ENCODE measurements at regions not wholly inside any gene's neighbourhood (a gene's known extent, or its start where the extent isn't known, plus 50 kb on each side); places are given as distances from the start of the nearest gene placed in this dataset.
"Not testable (repeated sequence)": the region's sequence is repeated elsewhere in the genome, so short reads cannot be mapped to it uniquely, and the experiment has no call there.

GRCh38 chr1:199834711-199835110 lies 192.8 kb upstream of the NR5A2 start:
- no peak for DNase-seq (ENCODE audit: low spot score)
- no peaks in the 10 kb centered on the region for H3K4me1 ChIP-seq
- no peak for TF ChIP-seq CTCF (IDR thresholded peaks at IDR 0.05)
- H3K36me3 ChIP-seq: no peaks in the 10 kb centered on the region
- H3K9me3 ChIP-seq: peaks cover 0 to 15% of the 10 kb centered on the region in 2 donors
- no peak overlapping the region for H3K27ac ChIP-seq
- no peaks in the 10 kb centered on the region for H3K27me3 ChIP-seq
- no peak overlapping the region for H3K4me3 ChIP-seq

DNA sequence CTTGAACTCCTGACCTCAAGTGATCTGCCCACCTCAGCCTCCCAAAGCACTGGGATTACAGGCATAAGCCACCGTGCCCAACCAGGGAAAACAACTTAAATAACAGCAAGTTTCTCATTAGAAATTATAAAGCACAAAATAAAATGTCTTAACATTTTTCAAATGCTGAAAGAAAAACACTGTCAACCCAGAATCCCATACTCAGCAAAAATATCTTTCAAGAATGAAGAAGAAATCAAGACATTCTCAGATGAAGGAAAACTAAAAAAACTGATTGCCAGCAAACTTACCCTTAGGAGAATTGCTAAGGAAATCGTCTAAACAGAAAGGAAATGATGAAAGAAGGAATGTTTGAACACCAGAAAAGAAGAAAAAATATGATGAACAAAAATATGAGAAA lies 191.1 kb upstream of the NR5A2 start:
- H3K4me1 ChIP-seq: no peaks in the 10 kb centered on the region
- DNase-seq (ENCODE audit: low spot score): no peak
- H3K36me3 ChIP-seq: no peaks in the 10 kb centered on the region
- no peak for TF ChIP-seq CTCF (IDR thresholded peaks at IDR 0.05)
- H3K27me3 ChIP-seq: no peaks in the 10 kb centered on the region
- no peak overlapping the region for H3K4me3 ChIP-seq
- no peak overlapping the region for H3K27ac ChIP-seq
- peaks cover 0 to 15% of the 10 kb centered on the region in 2 donors for H3K9me3 ChIP-seq

- Histone ChIP-seq H3K9me3 (peaks cover 0 to 15% of the 10 kb centered on the region in 2 donors), H3K4me1 (no peaks in the 10 kb centered on the region), H3K27me3 (no peaks in the 10 kb centered on the region), H3K36me3 (no peaks in the 10 kb centered on the region), H3K27ac (no peak overlapping the region), H3K4me3 (no peak overlapping the region)
- no peak for DNase-seq (ENCODE audit: low spot score)
- no peak for TF ChIP-seq CTCF (IDR thresholded peaks at IDR 0.05)
Measured at GRCh38 chr1:199837321-199837720, 190.2 kb upstream of the NR5A2 start.

DNA sequence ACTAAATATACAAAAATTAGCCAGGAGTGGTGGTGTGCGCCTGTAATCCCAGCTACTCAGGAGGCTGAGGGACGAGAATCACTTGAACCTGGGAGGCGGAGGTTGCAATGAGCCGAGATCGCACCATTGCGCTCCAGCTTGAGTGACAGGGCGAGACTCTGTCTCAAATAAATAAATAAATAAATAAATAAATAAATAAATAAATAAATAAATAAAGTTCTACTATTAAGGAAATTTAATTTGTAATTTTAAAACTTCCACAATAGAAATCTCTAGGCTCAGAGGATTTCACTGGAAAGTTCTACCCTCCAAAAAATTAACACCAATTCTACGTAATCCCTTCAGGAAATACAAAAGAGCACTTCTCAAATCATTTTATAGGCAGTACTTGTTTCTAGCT lies 187.9 kb upstream of the NR5A2 start:
- H3K27ac ChIP-seq; DNase-seq (ENCODE audit: low spot score); H3K27me3 ChIP-seq; H3K36me3 ChIP-seq; H3K4me3 ChIP-seq; H3K4me1 ChIP-seq: not testable (repeated sequence)
- H3K9me3 ChIP-seq: peaks cover 0 to 15% of the 10 kb centered on the region in 2 donors

DNA sequence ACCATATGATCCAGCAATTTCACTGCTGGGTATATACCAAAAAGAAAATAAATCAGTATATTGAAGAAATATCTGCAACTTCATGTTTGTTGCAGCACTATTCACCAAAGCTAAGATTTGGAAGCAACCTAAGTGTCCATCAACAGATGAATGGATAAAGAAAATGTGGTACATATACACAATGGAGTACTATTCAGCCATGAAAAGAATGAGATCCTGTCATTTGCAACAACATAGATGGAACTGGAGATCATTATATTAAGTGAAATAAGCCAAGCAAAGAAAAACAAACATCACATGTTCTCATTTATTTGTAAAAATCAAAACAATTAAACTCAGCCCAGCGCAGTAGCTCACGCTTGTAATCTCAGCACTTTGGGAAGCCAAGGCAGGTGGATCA lies 184.4 kb upstream of the NR5A2 start:
- not testable (repeated sequence) for H3K9me3 ChIP-seq; H3K27me3 ChIP-seq; H3K4me1 ChIP-seq; H3K36me3 ChIP-seq; DNase-seq (ENCODE audit: low spot score); H3K4me3 ChIP-seq; H3K27ac ChIP-seq

DNA sequence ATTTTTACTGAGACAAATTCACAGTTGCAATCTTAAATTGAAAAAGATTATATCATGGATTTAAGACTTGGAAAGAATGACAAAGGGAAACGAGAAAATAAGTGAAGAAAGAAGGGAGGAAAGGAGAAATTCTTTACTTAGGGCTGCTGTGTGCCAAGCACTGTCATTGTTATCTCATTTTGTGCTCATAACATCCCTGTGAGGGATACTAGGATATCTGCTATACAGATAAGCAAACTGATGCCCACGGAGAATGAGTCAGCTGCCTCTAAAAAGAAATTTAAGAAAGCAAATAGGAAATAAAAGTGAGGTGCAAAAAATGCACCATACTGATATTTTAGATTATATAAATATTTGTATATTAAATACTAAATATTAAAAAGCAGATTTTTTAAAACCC lies 183.6 kb upstream of the NR5A2 start:
- no peak for DNase-seq (ENCODE audit: low spot score)
- Histone ChIP-seq H3K36me3 (no peaks in the 10 kb centered on the region), H3K27me3 (no peaks in the 10 kb centered on the region), H3K9me3 (no peaks in the 10 kb centered on the region), H3K4me3 (no peak overlapping the region), H3K4me1 (no peaks in the 10 kb centered on the region), H3K27ac (no peak overlapping the region)
- TF ChIP-seq CTCF (IDR thresholded peaks at IDR 0.05): no peak

DNA sequence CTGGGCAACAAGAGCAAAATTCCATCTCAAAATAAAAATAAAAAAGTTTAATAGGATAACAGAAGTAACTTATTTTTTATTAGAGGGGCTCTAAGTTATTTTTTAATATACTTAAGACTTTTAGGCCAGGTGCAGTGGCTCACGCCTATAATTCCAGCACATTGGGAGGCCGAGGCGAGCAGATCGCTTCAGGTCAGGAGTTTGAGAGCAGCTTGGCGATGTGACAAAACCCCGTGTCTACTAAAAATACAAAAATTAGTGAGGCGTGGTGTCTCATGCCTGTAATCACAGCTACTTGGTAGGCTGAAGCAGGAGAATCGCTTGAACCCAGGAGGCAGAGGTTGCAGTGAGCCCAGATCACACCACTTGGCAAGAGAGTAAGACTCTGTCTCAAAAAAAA lies 180.5 kb upstream of the NR5A2 start:
- no peak for DNase-seq (ENCODE audit: low spot score)
- no peak overlapping the region for H3K4me3 ChIP-seq
- H3K27me3 ChIP-seq: no peaks in the 10 kb centered on the region
- no peaks in the 10 kb centered on the region for H3K36me3 ChIP-seq
- TF ChIP-seq CTCF (IDR thresholded peaks at IDR 0.05): no peak
- H3K4me1 ChIP-seq: no peaks in the 10 kb centered on the region
- no peak overlapping the region for H3K27ac ChIP-seq
- H3K9me3 ChIP-seq: no peaks in the 10 kb centered on the region

All from right atrium auricular region (tissue), 2 donors.